ENCODE measurements at regions not wholly inside any gene's neighbourhood (a gene's known extent, or its start where the extent isn't known, plus 50 kb on each side); places are given as distances from the start of the nearest gene placed in this dataset.
A peak's percentile ranks its signal among the peaks of the same experiment; 100 is the strongest.
"Not testable (repeated sequence)": the region's sequence is repeated elsewhere in the genome, so short reads cannot be mapped to it uniquely, and the experiment has no call there.

- DNase-seq (ENCODE audit: low read depth in 3 of 3), result no peak
These were observed 99.5 kb downstream of the KDM5D start for GRCh38 chrY:19644889-19645638.

DNA sequence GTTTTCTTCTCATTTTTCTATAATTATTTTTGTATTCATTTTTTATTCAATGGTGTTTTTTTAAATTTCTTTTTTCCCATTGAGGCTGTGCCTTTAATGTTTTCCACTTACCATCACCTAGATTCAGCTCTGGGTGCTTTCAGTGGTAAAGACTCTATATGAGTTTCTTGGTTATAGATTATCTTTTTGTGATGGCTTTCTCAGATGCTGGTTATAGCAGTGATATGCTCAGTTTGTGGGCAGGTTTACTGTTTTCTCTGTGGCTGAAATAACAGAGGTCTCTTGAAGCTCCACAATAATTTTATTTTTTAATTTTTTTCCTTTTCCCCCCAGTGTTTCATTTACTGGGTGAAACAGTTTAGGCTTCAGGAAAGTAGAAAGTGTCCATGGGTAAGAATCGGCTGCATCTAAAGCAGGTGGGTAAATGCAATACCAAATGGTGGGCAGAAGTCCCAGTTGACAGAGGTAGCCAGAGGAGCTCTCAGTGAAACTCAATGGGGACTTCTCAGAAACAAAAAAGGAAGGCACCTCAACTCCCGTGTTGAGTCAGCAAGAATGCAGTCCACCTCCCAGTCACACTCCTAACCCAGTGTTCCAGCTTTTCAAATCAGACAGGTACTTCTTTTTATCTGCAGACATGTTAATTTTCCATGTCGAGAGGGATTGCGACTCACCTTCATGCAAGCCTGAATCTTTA, 106.7 kb downstream of the KDM5D start:
- DNase-seq (ENCODE audit: low read depth in 3 of 3), result no peak

- no peak for DNase-seq (ENCODE audit: low read depth in 3 of 3)
These were observed 115.6 kb downstream of the KDM5D start for GRCh38 chrY:19628926-19629325.

- no peak for DNase-seq (ENCODE audit: low read depth in 3 of 3)
These were observed 122.1 kb downstream of the KDM5D start for GRCh38 chrY:19622392-19622791.

- no peak for DNase-seq (ENCODE audit: low read depth in 3 of 3)
These were observed 122.8 kb downstream of the KDM5D start for GRCh38 chrY:19621756-19622155.

- DNase-seq (ENCODE audit: low read depth in 3 of 3), result no peak
These were observed 143.4 kb downstream of the KDM5D start for GRCh38 chrY:19601113-19601512.

- DNase-seq (ENCODE audit: low read depth in 3 of 3), result no peak
These were observed 143.8 kb downstream of the KDM5D start for GRCh38 chrY:19600711-19601110.

DNA sequence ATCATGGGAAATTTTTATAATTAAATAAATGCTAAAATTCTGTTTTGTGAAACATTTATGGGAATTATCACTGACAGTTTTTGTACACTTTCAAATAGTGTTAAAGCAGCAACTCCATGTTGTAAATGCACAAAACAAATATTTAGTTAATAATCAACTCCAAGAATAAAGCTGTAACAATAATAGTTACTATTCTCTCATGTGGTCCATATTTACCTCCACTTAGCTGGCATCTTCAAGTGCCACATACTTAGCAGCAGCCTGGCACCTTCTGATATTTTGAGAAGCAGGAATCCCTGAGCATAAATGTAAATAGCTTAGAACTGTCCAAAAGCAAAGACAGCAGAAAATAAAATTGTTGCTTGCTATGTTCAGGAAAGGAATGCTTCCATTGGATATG, 154.3 kb downstream of the KDM5D start:
- no peak for DNase-seq (ENCODE audit: low read depth in 3 of 3)

- no peak for DNase-seq (ENCODE audit: low read depth in 3 of 3)
These were observed 154.9 kb downstream of the KDM5D start for GRCh38 chrY:19589664-19590063.

GRCh38 chrY:19587311-19587710, 157.2 kb downstream of the KDM5D start:
- DNase-seq (ENCODE audit: low read depth in 3 of 3), result no peak

DNA sequence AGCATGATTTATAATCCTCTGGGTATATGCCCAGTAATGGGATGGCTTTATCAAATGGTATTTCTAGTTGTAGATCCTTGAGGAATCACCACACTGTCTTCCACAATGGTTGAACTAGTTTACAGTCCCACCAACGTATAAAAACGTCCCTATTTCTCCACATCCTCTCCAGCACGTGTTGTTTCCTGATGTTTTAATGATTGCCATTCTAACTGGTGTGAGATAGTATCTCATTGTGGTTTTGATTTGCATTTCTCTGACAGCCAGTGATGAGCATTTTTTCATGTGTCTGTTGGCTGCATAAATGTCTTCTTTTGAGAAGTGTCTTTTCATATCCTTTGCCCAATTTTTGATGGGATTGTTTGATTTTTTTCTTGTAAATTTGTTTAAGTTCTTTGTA, 163.5 kb downstream of the KDM5D start:
- not testable (repeated sequence) for DNase-seq (ENCODE audit: low read depth in 3 of 3)

DNA sequence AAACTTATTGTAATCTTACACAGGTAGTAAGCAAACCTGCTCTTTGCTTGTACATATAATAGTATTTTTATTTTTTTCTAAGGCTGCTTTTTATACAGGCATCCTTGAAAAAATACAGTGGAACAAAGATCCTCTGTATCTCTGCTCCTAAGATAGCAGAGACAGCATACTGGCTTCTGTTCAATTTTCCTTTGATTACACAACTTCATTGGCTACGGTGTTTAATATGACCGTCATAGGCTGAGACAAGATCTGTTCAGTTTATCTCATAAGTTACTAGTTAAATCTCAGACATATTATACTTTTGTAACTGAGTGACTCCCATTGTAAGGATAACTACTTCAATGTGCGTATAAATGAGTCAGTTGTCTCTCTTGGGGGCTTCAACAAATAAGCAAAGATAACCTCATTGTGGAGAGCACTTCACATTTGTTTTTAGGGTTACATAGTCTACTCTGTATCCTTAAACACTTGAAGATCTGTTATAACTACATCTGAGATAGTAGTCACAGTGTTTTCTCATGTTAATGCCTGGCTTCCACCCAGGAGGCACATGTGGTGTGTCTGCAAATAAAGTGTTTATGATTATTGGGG, 166.1 kb downstream of the KDM5D start:
- no peak for DNase-seq (ENCODE audit: low read depth in 3 of 3)

DNA sequence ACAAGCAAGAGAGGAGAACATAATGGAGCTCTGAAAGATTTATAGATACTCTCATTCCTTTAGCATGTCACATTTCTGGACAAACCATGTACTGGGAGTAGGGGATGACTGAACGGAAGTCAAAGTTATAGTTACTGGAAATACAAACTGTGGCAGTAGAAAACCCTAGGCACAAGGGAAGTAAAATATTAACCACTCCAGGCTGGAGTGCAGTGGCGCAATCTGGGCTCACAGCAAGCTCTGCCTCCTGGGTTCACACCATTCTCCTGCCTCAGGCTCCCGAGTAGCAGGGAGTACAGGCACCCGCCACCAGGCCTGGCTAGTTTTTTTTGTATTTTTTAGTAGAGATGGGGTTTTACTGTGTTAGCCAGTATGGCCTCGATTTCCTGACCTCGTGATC, 167.3 kb downstream of the KDM5D start:
- no peak for DNase-seq (ENCODE audit: low read depth in 3 of 3)

DNA sequence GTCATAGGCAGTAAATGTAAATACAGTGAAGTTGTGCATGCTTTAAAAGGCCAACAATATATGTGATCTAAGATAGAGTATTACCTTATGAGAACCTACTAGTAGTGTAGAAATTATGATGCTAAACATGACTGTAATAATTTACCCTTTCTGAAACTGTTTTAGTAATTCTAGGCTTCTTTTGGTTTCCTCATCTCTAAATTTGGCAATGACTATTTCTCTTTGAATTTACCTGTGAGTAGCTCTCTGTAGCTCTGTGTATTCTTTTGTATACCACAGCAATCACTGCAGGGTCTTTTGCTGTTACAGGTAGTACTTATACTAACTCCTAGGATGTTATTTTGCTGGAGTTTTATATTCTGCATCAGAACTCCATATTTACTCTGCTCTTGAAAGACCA, 169.6 kb downstream of the KDM5D start:
- no peak for DNase-seq (ENCODE audit: low read depth in 3 of 3)

DNA sequence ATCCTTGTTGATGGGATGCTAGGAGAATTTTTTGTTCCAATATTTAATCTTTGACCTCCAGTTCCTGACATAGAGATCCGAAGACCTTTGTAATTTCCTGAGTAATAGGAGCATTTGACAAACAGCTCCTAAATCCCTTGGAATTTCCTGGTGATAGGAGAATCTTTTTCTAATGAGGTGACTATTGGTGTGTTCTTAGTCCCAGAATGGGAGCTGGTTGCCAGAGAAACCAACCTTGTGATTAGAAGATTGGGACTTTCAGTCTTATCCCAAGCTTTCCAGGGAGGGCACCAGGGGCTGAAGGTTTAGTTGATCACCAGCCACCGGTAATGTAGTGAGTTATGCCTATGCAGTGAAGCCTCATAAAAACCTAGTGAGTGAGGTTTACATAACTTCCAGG, 170.9 kb downstream of the KDM5D start:
- no peak for DNase-seq (ENCODE audit: low read depth in 3 of 3)

- no peak for DNase-seq (ENCODE audit: low read depth in 3 of 3)
These were observed 173.5 kb downstream of the KDM5D start for GRCh38 chrY:19570999-19571398.

DNA sequence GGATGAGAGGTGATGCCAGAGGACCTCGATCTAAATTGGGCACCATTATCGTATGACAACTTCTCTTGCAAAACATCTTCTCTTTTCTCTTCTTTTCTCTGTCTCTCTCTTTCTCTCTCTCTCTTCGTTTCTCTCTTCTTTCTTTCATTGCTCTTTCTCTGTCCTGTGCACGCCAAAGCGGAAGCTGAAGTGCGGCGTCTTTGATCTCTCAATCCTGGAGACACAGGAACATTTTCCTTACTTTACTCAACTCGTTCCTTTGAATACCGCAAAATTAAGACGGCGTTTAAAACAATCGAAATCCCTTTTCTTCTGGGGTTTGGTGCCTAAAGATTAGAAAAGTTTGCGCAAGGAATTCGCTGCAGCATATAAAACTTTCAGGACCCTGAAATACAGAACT, 176.6 kb downstream of the KDM5D start:
- DNase-seq (ENCODE audit: low read depth in 3 of 3), result no peak

GRCh38 chrY:19567051-19567921, 177.2 kb downstream of the KDM5D start:
- peak; percentile 41 to 69 (median 65) for DNase-seq (ENCODE audit: low read depth in 3 of 3)

GRCh38 chrY:19559161-19559560, 185.4 kb downstream of the KDM5D start:
- DNase-seq (ENCODE audit: low read depth in 3 of 3), result no peak

DNA sequence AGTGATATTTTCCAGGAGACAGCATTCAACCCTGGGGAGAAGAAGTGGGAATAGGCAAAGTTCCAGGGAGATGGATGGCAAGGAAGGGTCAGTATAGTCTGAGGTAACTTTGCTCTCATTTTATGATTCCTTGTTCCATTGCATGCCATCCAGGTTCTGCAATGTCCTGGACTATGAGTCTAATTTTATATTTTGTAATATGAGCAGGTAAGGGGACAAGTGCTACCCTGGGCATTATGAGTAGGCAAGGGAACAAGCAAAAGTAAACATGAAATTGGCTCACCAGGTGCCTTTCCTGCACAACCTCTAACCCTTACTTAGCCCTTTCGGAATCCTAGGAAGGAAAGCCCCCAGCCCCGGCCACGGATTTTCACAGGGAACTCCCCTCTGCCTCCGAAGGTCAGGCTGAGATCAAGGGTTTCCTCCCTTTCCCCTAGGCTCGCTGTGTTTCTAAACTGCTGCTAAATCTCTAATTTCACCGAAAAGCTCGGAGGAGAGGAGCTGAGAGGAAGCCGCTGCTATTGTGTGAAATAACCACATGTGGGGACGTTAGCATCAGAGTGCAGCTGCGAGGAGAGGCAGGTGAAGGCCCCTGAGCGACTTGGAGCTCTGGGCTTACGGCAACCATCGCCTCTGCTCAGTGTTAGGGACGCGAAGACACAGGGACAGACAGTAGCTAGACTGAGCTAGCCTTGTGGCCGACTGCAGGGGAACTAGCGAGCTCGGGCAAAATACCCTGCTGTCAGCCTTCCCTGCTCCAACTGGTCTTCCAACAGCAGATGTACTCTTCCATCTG, 194.7 kb downstream of the KDM5D start:
- no peak for DNase-seq (ENCODE audit: low read depth in 3 of 3)
